Fibroblast of the conjunctiva (primary cell): ENCODE measurements at regions not wholly inside any gene's neighbourhood (a gene's known extent, or its start where the extent isn't known, plus 50 kb on each side); places are given as distances from the start of the nearest gene placed in this dataset.

ENCODE experiments used
- DNase-seq: peaks from one replicate; pipeline ENCODE4 v3.0.0-alpha.2; 2010; ENCODE audit warnings: low read depth

DNA sequence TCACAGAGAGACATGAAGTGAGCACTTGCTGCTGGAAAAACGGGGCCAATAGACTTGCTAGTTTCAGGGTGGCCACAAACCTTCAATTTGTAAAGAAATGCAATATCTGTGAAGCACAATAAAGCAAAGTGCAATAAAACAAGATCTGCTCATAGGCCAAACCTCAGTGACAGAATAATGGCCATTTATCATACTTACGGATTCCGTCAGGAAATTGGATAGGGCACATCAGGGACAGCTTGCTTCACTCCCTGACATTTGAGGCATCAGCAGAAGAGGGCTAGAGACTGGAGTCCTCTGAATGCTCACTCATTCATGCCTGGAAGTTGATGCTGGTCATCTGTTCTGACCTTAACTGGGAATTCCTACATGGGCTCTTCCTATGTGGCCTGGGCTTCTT is 165.5 kb upstream of the OPRM1 start:
- DNase-seq, result no peak

DNA sequence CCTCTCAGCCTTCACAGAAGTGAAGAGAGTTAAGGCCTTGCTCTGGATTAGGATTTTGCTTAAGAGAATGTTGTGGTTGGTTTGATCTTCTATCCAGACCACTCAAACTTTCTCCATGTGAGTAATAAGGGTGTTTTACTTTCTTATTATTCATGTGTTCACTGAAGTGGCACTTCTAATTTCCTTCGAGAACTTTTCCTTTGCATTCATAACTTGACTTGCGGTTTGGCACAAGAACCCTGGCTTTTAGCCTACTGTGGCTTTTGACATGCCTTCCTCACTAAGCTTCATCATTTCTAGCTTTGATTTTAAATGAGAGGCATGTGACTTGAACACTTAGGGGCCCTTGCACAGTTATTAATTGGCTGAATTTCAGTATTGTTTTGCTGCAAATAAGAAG is 166.1 kb upstream of the OPRM1 start:
- no peak for DNase-seq

DNA sequence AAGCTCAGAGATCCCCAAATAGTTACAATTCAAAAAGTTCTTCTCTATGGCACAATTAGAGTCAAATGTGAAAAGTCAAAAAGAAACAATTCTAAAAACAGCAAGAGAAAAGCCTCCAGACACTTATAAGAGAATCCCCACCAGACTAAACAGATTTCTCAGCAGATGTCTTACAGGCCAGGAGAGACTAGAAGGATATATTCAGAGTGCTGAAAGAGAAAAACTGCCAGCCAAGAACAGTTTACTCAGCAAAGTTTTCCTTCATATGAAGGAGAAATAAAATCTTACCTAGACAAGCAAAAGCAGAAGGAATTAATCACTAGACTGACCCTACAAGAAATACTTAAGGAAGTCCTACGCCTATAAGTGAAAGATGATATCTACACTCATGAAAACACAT is 176.1 kb upstream of the OPRM1 start:
- no peak for DNase-seq

DNA sequence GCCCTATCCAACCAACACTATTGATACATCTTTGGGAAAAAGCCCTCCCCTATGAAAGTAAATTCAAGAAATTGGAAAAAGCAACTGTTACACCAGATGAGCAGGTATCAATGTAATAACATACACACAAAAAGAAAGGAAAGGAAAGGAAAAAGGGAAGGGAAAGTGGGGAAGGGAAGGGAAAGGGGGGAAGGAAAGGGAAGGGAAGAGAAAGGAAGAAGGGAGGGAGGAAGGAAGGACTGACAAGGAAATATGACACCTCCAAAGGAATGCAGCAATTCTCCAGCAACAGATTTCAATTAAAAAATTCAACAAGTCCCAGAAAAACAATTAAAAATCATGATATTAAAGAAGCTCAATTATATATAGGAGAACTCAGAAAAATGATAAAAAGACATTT is 176.9 kb upstream of the OPRM1 start:
- no peak for DNase-seq

DNA sequence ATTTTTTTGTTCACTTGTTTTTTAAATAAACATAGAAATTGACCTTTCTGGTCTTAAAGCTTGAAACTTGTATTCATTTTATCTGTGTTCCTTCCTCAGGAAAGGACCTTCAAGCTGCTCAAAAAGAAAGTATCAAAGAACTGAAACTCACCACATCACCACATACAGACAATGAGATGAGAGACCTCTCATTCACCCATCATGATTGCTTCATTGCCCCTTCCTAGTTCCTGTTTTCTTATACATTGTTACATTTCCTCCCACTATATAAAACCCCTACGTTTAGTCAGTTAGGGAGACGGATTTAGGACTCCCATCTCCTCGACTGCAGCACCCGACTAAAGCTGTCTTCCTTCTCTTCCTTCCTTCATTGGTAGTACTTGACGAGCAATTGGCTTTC is 180.5 kb upstream of the OPRM1 start:
- DNase-seq, result no peak

DNA sequence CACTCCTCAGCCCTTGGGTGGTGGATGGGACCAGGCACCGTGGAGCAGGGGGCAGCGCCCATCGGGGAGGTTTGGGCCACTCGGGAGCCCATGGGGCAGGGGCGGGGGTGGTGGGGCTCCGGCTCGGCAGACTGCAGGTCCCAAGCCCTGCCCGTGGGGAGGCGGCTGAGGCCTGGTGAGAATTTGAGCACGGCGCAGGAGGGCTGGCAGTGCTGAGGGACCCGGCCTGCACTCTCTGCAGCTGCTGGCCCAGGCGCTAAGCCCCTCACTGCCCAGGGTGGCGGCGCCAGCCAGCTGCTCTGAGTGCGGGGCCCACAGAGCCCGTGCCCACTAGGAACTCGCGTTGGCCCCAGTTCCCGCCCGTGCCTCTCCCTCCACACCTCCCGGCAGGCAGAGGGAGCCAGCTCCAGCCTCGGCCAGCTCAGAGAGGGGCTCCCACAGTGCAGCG is 182.1 kb upstream of the OPRM1 start:
- no peak for DNase-seq

DNA sequence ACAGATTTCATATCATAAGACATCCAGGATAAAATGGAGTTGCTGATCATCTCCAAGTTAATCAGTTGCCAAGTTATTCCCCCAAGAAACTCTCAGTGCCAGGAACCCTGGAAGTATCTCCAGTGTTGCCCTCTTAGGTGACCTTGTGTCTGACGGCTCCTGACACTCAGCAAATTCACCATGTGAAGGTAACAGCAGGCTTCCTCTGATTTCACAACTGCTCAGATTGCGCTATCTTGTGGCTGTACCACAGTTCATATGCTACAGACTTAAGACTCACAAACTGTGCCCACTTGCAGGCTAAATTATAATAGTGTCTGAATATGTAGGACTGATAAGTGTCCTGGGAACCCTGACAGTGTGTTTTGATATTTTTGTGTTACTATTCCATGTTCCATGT is 186.6 kb upstream of the OPRM1 start:
- no peak for DNase-seq

DNA sequence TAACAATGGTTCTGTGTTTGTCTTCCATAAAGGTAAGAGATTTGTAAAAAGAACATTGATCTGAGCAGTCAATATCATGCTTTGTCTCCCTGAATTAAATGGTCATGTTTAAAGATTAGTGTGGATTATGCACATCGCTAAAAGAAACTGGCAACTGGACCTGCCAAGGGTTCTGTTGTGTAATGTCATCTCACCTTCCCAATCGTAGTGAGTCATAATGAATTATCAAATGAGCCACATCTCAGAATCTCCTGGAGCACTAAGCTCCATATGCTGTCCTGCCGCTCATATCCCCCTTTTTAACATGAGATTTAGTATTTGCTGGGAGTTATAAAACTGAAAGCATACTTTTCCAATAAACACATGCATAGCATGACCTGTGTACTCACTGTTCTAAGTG is 187.0 kb upstream of the OPRM1 start:
- no peak for DNase-seq

DNA sequence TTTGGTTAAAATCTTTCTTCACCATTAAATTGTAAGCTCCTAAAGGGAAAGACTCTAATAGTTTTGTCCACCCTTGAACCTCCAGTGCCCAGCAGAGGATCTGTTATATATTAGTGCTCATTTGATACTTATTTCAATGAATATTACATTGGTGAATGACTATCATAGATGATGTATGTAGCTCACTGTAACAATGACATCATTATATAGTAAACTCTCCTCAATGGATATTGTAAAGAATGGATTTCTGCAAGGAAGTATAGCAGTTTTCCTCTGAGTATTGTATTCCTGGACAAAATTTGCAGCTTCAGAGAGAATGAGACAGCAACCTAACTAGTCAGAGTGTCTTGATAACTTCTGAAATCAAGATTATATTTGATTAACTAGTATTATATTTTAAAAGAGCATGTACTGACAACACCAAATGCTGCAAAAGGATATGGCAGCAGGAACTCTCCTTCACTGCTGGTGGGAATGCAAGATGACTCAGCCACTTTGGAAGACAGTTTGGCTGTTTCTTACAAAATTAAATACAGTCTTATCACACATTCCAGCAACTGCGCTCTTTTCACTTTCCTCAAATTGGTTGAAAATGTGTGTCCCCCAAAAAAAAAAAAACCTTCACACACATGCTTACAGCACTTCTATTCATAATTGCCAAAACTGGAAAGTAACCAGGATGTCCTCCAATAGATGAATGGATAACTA is 189.8 kb upstream of the OPRM1 start:
- no peak for DNase-seq

DNA sequence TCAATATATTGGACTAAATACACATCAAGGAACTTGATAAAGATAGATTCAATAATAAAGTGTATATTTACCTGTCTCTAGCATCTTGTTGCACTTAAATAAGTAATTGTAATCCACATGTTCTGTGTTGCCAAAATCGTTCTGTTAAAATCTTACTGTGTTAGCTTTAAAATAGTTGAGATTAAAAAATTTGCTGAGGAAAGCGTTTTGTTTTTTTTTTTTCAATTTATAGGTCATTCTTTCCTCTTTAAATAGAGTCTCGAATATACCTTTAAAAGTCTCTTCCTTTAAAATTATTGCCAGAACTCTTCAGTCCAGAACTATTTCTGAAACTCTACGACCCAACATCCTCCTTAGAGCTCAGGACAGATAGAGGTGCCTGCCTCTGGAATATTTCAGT is 195.6 kb upstream of the OPRM1 start:
- no peak for DNase-seq

DNA sequence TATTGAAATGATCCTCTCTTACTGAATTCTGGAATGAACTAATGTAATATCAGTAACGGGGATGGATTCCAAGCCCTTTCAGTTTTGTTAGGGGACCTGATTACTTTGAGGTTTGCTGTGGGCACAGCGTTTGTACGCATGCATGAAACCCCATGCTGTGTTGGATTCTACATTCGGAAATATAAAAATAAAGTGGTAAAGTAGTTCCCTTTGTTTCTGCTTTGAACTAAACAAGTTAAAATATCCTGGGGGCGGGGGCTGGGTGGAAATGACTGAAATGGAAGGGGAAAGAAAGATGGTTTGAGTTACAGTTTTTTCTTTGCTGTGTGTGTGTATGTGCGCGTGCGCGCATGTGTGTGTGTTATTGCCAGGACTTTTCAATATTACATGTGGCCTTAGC is 196.5 kb upstream of the OPRM1 start:
- no peak for DNase-seq

DNA sequence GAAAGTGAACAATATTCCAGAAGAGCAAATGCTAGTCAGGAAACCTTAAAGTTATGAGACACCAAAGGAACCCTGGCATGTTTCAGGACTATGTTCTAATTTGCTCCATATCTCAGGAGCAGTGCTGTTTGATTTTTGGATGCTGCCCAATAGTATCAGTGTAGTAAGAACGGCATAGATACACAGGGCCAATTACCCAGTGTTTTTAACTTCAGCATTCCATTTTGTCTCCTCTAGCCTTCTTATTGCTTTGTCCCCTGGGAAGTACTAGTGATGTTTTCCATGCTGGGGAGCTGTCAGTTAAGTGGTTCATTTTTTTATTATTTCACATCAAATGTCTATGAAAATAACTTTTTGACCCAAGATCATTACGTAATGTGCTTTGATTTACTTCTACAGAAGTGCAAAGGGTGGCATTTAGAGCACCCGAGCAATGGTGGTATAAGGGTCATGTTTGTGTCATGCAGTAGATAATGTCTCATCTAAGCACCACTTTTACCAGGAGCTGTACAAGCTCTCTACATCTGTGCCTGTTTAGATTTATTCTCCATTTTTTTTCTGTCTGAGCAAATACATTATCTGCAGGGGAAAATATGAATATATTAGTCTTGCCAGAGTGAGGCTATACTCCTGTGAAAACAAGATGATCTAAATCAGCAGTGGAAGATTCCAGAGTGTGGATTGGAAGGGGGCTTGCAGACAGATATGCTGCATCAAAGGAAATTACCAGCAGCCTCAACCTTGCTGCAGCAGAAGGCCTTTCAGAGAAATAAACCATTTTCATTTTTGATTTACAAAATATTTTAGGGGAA is 198.8 kb upstream of the OPRM1 start:
- no peak for DNase-seq

DNA sequence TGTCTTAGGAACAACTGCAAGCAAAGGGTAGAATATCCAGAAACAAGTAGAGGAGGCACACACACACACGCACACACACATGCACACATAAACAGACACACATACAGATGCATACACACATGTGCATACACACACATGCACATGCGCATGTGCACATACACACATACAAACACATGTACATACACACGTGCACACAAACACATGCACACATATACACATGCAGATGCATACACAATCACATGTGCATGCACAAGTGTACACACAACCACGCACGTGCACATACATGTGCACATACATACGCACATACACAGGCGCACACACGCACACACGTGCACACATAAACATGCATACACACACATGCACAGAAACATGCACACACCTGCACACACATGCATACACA is 206.5 kb upstream of the OPRM1 start:
- DNase-seq, result no peak

DNA sequence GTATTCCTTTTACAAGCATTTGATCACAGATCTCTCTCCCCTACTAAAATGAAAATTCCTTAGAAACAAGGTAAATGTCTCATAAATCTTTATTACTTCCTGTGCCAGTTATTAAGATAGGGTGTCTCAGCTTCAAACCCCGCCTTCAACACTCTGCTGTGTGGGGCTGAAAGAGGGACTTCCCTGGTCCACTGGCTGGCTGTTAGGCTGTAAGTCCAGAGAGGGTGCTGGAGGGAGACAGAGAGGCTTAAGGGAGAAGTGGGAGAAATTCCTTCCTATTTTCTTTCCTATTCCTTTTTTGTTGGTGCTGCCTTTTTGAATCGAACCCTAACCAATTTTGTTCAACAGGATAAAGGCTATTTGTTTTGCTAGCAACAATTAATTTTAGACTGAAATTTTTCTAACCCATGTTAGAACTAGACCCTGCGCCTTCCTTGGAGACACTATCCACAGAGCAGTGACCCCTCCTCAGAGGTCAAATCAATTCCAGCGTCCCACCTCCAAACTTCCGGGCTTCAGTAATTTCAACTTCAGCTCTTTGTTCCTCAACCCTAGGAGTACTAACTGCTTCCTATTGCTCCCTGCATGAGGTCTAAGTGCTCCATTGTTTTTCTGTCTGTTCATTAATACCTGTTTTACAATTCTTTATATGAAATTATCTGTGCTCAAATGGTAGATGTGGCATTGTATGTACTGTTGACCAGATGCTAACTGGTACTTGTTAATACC is 207.5 kb upstream of the OPRM1 start:
- no peak for DNase-seq

DNA sequence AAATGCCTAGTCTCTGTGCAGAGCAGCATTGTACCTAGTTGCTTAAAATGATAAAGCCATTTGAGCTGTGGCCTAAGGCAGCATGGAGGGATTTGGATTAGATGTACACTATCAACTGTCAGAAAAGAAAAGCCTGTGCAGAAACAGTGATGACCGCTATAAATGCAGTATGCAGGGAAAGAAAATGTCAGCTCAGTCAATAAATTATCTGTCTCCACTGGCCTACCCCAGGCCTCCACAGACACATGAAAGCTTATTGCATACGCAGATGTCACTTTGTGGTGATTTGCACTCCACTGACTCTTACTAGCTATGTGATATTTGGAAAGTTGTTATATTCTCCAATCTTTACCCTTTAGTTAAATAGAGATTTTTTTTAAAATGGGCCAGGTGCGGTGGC is 221.9 kb upstream of the OPRM1 start:
- DNase-seq, result no peak

DNA sequence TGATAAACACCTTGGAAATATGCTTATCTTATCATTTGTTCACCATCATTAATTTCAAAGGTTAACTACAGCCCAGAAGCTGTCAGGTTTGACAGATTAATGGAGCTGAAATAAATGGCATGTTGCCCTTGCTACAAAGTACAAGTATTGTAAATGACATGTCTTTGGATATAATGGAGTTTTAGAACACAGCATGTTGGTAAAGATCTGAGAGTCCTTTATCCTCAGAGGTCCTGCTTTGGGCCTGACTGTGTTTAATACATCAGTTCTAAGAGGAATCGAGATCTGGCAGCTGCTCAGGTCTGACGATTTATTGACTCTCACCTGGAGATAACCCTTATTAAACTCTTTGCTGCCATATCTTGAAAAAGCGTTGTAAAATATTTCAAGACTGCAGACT is 222.7 kb upstream of the OPRM1 start:
- no peak for DNase-seq

DNA sequence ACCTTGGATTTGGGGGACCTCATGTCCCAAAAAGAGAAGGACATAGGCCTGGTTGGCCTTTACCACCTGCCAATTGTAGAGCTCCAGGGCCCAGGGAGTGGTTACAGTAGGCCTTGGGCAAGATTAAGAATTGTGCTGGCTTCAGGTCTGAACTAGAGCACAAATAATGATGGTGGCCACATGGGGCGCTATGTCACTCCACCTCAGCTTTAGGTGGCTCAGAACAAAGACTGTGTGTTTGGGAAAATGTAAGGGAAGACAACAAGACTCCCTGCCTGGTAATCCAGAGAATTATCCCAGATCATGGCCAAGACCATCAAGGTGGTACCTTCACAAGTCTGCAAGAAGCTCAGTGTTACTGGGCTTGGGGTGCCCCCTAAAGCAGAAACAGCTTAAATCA is 224.9 kb upstream of the OPRM1 start:
- no peak for DNase-seq

DNA sequence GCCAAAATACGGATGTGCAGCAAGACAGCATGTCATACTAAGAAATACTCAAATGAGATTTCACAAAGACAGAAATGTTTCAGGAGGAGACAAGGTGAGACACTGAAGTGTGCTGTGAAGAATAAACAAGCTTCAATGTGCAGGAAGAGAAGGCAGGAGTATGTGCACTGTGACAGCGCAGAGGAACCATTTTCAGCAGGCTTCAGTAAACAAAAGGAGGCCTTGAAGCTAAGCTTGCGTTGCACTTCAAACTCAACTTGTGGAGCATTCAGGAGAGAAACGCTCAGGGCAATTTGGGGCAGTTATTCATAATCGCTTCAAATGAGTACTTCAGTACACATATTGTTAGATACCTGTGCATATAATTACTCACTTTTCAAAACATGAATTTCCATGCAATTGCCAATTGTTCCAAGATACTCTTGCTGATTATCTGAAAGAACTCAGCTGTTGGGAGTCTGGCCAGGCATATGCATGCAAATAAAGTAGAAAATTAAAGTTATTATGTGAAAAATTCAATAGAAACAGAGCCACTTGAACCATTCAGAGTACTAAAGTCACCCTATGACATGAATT is 234.2 kb upstream of the OPRM1 start:
- DNase-seq, result no peak

DNA sequence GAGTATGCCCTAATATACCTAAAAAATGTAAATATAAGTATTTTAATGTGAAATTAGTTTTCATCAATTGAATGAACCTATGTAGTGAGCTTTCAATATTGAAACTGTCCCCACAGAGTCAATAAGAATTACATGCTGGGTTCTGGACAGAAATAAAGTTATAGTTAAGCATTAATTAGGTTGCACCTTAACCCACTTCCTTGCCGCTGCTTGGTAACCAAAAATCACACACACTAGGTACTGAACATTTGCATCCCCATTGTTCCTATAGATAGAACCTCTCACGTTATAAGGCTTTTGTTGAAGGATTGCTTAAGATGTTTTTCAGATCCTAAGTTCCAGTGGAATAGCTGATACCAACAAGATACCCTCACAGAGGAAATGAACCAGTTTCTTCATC is 237.1 kb upstream of the OPRM1 start:
- no peak for DNase-seq

DNA sequence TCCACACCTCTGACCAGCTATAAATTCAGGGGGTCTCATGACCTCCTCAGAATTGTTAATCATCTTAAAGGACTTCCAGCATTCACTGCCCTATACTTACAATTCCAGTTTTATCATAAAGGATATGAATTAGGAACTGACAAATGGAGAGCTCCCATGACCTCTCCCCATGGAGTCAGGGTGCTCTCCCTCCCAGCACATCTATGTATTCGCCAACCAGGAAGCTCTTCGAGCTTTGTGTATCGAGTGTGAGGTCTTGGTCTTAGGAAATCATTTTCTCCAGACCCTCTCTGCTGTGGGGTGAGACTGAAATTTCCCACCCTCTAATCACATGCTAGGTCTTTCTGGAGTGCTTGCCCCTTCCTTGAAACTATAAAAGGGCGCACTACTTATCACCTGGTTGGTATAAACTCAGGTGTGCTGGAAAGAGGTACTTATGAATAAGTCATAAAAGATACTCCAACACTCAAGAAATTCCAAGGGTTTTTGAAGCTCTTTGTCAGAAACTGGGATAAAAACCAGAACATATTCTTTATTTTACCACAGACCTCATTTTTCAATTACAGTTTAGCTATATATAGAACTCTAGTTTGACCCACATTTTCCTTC is 238.4 kb upstream of the OPRM1 start:
- no peak for DNase-seq

DNA sequence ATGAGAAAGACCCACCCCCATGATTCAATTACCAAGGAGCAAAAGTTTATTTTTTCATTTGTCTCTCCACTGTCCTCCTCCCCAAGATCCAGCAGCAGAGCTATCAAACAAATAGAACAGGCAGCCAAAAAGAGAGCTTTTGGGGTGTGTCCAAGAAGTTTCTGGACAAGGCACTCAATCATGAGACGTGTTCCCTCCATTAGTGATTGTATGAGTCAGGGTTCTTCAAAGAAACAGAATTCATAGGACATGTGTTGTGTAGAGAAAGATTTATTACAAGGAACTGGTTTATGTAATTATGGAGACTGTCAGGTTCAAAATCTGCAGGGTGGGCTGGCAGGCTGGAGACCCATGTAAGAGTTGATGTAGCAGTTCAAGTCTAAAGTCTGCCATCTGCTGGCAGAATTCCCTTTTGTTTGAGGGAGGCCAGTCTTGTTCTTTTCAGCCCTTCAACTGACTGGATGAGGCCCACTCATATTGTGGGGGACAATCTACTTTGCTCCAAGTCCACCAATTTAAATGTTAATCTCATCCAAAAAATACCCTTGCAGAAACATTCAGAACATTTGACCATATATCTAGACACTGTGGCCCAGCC is 248.1 kb upstream of the OPRM1 start:
- DNase-seq, result peak; percentile 12

DNA sequence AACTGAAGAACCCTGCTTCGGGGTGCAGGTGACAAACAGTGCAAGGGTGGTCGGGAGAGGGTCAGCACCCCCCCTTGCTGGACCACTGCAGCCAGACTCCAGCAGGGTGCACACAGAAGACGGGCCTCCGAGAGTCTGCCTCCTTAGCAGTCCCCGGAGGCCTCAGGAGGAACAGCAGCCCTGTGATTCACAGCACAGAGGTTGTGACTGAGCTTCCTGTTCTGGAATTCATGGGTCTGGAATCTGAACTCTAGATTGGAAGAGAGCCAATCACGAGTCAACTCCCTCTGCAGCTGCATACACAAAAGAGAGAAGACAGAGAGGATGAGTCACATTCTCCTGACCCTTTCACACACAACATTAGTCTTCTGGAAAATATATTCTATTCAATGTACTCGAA is 249.0 kb upstream of the OPRM1 start:
- DNase-seq, result peak; percentile 82
